GM04503 (cell line): ENCODE measurements at regions not wholly inside any gene's neighbourhood (a gene's known extent, or its start where the extent isn't known, plus 50 kb on each side); places are given as distances from the start of the nearest gene placed in this dataset.
"Not testable (repeated sequence)": the region's sequence is repeated elsewhere in the genome, so short reads cannot be mapped to it uniquely, and the experiment has no call there.

Source experiments
- DNase-seq: peaks from one replicate; pipeline ENCODE4 v3.0.0-alpha.2; 2012; ENCODE audit warnings: low read depth

- no peak for DNase-seq
Observed at GRCh38 chr7:131726686-131727085, 170.3 kb upstream of the PODXL start.

GRCh38 chr7:131726031-131726430 is 169.6 kb upstream of the PODXL start:
- DNase-seq: no peak

DNA sequence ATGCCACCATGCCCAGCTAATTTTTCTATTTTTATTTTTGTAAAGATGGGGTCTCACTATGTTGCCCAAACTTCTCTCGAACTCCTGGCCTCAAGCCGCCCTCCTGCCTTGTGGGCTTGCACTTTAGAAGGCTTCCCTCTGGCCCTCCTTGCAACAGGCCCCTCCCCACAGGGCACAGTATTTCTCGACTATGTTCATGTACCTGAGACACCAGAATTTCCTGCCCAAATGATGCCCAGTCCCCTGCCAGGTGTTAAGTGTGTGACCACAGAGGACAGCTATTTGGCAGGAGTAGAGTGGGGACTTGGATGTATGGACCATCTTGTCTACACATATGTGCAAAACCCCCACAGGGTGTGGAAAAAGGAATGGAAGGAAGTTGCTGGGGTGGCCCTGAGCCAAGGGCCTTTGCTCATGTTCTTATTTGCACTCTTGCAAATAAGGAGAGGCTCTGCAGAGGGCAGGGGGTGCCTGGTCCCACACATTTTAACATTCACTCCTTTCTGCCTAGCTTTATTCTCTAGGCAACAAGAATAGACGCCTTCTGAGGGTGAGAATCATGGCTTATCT is 168.4 kb upstream of the PODXL start:
- DNase-seq: no peak

DNA sequence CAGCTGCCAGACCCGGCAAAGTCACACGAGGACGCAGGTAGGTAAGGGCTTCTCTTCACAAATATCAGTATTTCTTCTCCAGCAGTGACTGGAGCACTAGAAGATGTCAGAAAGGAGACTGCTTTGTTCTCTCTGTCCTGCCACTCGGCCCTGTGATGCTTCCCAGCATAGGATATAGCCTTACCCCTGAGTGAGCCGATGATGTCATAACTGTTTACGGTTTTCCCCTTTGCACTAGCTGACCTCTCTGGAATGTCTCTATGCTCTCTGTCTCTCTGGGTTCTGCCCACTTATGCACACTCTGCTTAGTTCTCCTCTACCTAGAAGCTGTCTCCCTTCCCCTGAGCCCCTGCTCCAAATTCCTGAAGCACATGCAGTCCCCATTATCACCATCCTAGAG is 167.5 kb upstream of the PODXL start:
- DNase-seq: no peak

DNA sequence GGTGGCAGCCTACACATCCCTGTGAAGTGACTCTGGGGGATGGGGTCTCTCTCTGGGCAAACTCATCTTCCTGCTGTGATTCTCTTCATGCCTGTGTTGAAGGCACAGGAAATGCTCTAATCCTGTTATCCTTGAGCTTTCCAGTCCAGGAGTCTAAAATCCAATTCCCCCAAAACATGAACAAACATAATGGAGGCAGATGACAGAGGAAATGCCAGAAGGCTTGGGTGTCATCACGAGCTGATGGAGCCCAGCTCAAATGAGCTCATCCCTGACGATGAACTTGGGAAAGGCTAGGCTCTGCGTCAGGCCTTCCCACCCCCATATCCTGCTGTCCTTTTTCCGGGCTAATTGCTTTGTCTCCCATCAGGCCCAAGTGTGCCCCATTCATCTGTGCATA is 165.9 kb upstream of the PODXL start:
- DNase-seq: no peak

- DNase-seq: no peak
Observed at GRCh38 chr7:131721660-131722059, 165.2 kb upstream of the PODXL start.

GRCh38 chr7:131720703-131721102 is 164.3 kb upstream of the PODXL start:
- no peak for DNase-seq

DNA sequence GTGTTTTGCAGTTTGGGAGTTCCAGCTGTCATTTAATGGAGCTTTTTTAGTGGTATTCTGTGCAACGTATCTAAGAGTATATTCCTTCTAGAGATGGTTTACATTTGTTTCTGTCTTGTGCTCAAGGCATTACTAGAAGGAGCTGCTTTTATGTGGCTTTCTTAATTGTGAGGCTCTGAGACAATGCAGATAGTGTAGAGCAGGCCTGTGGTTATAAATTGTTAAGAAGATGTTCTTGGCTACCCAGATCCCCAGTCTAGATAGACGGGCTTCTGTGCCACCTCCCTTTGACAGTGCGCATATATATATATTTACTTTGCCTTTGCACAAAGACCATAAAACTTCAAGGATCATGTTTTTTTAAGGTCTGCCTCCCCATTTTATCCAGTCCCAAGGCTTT is 160.8 kb upstream of the PODXL start:
- no peak for DNase-seq

DNA sequence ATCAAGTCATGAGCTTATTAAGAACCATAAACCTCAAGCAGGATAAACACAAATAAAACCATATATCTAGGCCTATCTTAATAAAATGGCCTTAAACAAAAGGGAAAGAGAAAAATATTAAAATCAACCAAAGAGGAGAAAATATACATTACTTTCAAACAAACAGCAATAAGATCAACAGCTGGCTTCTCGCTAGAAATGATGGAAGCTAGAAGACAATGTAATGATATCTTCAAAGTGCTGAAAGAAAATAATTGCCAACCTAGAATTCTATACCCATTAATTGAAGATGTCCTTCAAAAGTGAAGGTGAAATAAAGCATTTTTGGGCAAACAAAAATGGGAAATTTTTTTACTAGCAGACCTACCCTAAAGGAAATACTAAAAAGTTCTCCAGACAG is 142.9 kb upstream of the PODXL start:
- DNase-seq: no peak

- DNase-seq: no peak
Observed at GRCh38 chr7:131692131-131692960, 135.9 kb upstream of the PODXL start.

- DNase-seq: no peak
Observed at GRCh38 chr7:131691454-131692130, 135.2 kb upstream of the PODXL start.

DNA sequence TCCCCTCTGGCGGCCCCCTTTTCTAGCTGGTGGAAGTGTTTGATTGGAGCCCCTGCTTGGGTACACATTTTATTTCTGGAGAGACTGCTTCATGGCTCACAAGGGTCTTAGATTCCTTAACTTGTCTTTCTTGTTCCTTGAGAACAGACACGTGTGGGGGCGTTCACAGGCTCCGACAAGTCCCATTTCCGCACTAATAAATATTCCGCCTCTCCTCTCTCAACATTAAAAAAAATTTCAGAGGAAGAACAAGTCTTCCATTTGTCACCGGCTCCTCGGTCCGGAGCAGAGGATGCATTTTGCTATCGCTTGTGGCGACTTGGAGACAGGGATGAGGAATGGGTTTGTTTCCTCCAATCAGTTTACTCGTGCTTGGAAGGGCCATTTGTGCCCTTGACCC is 134.0 kb upstream of the PODXL start:
- no peak for DNase-seq

DNA sequence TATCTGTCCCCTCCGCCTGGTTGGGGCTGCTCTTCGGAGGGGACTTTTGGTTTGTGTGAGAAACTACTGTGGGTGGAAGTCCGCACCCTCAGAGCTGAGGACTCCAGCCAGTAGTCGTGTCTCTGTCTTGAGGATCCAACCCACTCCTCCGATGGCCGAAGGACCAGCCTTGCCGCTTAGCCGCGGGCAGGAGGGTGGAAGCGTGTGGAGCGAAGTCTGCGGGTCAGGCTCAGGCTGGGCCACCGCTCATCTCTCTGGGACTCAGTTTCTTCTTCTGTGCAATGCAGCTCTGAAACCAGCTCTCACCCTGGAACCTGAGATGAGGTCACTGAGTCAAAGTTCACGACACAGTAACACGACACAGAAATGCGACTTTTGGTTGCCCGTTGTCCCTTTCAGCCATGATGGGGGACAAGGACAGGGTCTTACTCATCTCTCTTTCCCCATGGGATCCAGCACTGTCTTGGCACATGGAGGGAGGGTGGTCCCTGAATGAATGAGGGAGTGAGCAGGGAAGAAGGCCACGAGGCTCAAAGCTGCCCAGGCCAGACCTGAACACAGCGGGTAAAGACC is 133.3 kb upstream of the PODXL start:
- DNase-seq: no peak

GRCh38 chr7:131688738-131689661 is 132.6 kb upstream of the PODXL start:
- DNase-seq: no peak

GRCh38 chr7:131687296-131687695 is 130.9 kb upstream of the PODXL start:
- DNase-seq: no peak

DNA sequence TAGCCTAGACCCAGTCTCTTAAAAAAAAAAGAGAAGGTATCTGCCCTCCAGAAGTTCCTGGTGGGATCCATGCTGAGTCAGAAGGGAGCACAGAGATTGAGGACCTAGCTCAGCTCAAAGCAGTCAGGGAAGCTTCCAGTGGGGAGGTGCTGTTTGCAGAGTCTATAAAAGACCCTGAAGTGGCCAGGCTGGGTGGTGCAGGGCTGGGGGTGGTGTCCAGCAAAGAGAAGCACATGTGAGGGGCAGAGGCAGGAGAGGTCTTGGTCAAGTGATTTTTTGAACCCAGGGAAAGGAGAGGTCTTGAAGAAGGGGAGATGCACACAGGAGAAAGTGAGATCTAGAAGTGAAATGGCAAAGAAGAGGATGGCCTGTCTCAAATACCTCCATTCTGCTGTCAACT is 130.4 kb upstream of the PODXL start:
- DNase-seq: no peak

GRCh38 chr7:131683536-131684125 is 127.2 kb upstream of the PODXL start:
- no peak for DNase-seq

- no peak for DNase-seq
Observed at GRCh38 chr7:131681961-131682360, 125.5 kb upstream of the PODXL start.

DNA sequence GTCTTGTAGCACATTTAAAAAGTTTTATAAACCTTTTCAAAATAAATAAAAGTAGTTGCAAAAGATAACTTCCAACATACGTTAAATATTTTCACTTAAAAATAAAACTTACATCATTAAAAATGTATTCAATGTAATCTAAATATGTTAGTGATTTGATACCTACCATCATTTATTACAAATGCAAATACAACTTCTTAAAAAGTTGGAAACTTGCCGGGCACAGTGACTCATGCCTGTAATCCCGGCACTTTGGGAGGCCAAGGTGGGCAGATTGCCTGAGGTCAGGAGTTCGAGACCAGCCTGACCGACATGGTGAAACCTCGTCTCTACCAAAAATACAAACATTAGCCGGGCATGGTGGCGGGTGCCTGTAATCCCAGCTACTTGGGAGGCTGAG is 122.6 kb upstream of the PODXL start:
- not testable (repeated sequence) for DNase-seq

DNA sequence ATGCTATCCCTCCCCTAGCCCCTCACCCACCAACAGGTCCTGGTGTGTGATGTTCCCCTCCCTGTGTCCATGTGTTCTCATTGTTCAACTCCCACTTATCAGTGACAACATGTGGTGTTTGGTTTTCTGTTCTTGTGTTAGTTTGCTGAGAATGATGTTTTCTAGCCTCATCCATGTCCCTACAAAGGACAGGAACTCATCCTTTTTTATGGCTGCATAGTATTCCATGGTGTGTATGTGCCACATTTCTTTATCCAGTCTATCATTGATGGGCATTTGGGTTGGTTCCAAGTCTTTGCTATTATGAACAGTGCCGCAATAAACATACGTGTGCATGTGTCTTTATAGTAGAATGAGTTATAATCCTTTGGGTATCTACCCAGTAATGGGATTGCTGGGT is 120.4 kb upstream of the PODXL start:
- not testable (repeated sequence) for DNase-seq

- no peak for DNase-seq
Observed at GRCh38 chr7:131674131-131674530, 117.7 kb upstream of the PODXL start.

GRCh38 chr7:131673576-131673975 is 117.1 kb upstream of the PODXL start:
- DNase-seq: no peak
